ENCODE measurements at regions not wholly inside any gene's neighbourhood (a gene's known extent, or its start where the extent isn't known, plus 50 kb on each side); places are given as distances from the start of the nearest gene placed in this dataset.

DNA sequence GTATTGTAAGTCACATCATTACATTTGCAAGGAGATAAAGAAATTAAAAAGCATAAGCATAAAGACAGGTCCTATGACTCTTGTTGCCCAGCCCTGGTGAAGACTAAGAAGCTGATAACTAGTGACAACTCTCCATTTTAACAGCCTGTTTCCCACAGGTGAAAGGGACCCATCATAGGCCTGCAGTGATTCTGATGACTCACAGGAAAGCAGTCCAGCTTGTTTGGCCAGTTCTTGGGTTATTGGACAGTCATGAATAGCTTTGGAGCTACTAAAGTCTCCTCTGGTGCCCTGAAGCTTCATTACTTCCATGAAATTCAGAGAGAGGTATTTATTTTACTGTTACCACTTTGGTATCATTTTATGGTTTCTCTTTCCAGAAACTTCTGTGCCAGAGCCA is 55.5 kb upstream of the DYRK2 start:
- TF ChIP-seq, protein P1, sequence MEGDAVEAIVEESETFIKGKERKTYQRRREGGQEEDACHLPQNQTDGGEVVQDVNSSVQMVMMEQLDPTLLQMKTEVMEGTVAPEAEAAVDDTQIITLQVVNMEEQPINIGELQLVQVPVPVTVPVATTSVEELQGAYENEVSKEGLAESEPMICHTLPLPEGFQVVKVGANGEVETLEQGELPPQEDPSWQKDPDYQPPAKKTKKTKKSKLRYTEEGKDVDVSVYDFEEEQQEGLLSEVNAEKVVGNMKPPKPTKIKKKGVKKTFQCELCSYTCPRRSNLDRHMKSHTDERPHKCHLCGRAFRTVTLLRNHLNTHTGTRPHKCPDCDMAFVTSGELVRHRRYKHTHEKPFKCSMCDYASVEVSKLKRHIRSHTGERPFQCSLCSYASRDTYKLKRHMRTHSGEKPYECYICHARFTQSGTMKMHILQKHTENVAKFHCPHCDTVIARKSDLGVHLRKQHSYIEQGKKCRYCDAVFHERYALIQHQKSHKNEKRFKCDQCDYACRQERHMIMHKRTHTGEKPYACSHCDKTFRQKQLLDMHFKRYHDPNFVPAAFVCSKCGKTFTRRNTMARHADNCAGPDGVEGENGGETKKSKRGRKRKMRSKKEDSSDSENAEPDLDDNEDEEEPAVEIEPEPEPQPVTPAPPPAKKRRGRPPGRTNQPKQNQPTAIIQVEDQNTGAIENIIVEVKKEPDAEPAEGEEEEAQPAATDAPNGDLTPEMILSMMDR (IDR thresholded peaks at IDR 0.05; ENCODE audit: low read depth, low read length), result no peak
- Histone ChIP-seq H3K4me3 (ENCODE audit: low read depth, low read length) (no peak overlapping the region), H3K27ac (no peak overlapping the region), H3K27me3 (ENCODE audit: insufficient read depth, low read depth, severe bottlenecking) (no peaks in the 10 kb centered on the region), H3K9me3 (ENCODE audit: severe bottlenecking) (peaks cover 7% of the 10 kb centered on the region), H3K36me3 (no peaks in the 10 kb centered on the region)
- no peak for DNase-seq

- Histone ChIP-seq H3K27ac (no peak overlapping the region), H3K27me3 (ENCODE audit: insufficient read depth, low read depth, severe bottlenecking) (no peaks in the 10 kb centered on the region), H3K36me3 (no peaks in the 10 kb centered on the region), H3K4me3 (ENCODE audit: low read depth, low read length) (no peak overlapping the region), H3K9me3 (ENCODE audit: severe bottlenecking) (peaks cover 7% of the 10 kb centered on the region)
- DNase-seq, result no peak
- TF ChIP-seq, protein P1 (IDR thresholded peaks at IDR 0.05; ENCODE audit: low read depth, low read length), result no peak
These were observed 54.8 kb upstream of the DYRK2 start for GRCh38 chr12:67593461-67594330.

DNA sequence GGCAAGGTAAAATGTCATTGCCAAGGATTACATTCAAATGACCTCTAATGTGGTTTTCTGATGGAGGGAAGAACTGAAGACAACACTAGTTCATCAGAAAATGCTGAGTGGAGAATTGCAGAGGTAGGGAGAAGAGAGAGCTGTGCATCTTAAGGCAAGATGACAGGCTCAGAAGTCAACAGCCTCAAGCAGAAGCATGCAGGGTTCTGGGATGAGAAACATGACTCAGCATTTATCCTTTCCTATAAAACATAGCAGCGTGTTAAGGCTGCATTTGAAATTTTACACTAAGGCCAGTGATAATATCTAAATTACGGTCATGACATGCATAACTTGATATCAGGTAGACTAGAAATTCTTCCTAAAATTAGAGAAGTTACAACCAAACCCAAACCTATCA is 53.7 kb upstream of the DYRK2 start:
- no peak overlapping the region for H3K27ac ChIP-seq
- TF ChIP-seq, protein P1 (IDR thresholded peaks at IDR 0.05; ENCODE audit: low read depth, low read length), result no peak
- H3K9me3 ChIP-seq (ENCODE audit: severe bottlenecking), result peaks cover 7% of the 10 kb centered on the region
- no peak overlapping the region for H3K4me3 ChIP-seq (ENCODE audit: low read depth, low read length)
- DNase-seq, result no peak
- no peaks in the 10 kb centered on the region for H3K36me3 ChIP-seq
- no peaks in the 10 kb centered on the region for H3K27me3 ChIP-seq (ENCODE audit: insufficient read depth, low read depth, severe bottlenecking)

DNA sequence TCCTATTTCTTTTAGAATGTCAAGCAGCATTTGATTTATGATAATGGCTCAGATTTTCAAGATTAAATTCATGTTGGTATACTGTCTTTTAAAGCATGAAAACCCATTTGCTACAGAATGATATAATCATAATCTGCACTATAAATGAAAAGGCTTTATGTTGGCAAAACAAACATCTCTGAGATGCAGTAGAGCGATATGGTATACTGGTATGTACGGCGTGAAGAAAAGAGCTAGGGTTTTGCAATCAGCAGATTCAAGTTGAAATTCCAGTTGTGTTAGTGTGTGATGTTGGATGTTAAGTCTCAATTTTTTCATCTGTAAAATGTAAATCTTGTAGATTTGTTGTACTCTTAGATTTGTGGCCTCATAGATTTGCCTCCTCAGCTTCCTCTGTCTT is 53.2 kb upstream of the DYRK2 start:
- TF ChIP-seq, protein P1 (IDR thresholded peaks at IDR 0.05; ENCODE audit: low read depth, low read length), result no peak
- H3K27ac ChIP-seq, result no peak overlapping the region
- H3K4me3 ChIP-seq (ENCODE audit: low read depth, low read length), result no peak overlapping the region
- H3K36me3 ChIP-seq, result no peaks in the 10 kb centered on the region
- DNase-seq, result no peak
- H3K9me3 ChIP-seq (ENCODE audit: severe bottlenecking), result peaks cover 7% of the 10 kb centered on the region
- H3K27me3 ChIP-seq (ENCODE audit: insufficient read depth, low read depth, severe bottlenecking), result no peaks in the 10 kb centered on the region

GRCh38 chr12:67598598-67598997 is 49.9 kb upstream of the DYRK2 start:
- Histone ChIP-seq H3K4me3 (ENCODE audit: low read depth, low read length) (no peak overlapping the region), H3K9me3 (ENCODE audit: severe bottlenecking) (peaks cover 7% of the 10 kb centered on the region), H3K27ac (no peak overlapping the region), H3K36me3 (no peaks in the 10 kb centered on the region), H3K27me3 (ENCODE audit: insufficient read depth, low read depth, severe bottlenecking) (no peaks in the 10 kb centered on the region)
- TF ChIP-seq, protein P1 (IDR thresholded peaks at IDR 0.05; ENCODE audit: low read depth, low read length), result no peak
- no peak for DNase-seq
